HG02938 (cell line): ENCODE measurements at regions not wholly inside any gene's neighbourhood (a gene's known extent, or its start where the extent isn't known, plus 50 kb on each side); places are given as distances from the start of the nearest gene placed in this dataset.
"Not testable (repeated sequence)": the region's sequence is repeated elsewhere in the genome, so short reads cannot be mapped to it uniquely, and the experiment has no call there.

Experiments
- ATAC-seq: cut with Tn5 transposase; IDR thresholded peaks from one replicate; pipeline ENCODE4 v1.9.1; 2021; ENCODE audit warnings: mild to moderate bottlenecking, moderate library complexity; ENCODE audit not compliant: unreplicated experiment

DNA sequence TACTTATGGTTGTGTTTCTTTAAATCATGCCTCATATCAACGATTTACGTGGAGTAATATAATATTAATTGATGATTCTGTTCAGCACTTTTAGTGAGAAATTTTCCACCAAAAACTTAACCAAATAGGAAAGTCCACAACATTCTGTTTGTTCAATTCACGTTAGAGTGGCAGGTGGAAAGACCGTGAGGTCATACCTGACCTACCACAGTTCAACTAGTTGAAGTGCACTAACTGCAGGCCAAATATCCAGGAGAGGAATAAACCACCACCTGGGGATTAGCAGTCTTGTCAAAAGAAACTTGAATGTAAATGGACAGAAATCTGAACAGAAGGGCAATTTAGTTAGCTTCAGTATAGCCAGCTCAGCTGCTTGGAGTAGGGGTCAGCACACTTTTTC lies 577.7 kb downstream of the KIF4B start:
- no peak for ATAC-seq

GRCh38 chr5:155594270-155594669 lies 580.7 kb downstream of the KIF4B start:
- no peak for ATAC-seq

- no peak for ATAC-seq
Observed at GRCh38 chr5:155595791-155596190, 582.2 kb downstream of the KIF4B start.

- ATAC-seq, result no peak
Observed at GRCh38 chr5:155598552-155598951, 585.0 kb downstream of the KIF4B start.

GRCh38 chr5:155605920-155606319 lies 592.4 kb downstream of the KIF4B start:
- no peak for ATAC-seq

GRCh38 chr5:155616779-155617392 lies 603.3 kb downstream of the KIF4B start:
- ATAC-seq, result peak; percentile 73

- ATAC-seq, result no peak
Observed at GRCh38 chr5:155619688-155620087, 606.1 kb downstream of the KIF4B start.

- no peak for ATAC-seq
Observed at GRCh38 chr5:155620821-155621410, 607.4 kb downstream of the KIF4B start.

- no peak for ATAC-seq
Observed at GRCh38 chr5:155624597-155625241, 611.2 kb downstream of the KIF4B start.

DNA sequence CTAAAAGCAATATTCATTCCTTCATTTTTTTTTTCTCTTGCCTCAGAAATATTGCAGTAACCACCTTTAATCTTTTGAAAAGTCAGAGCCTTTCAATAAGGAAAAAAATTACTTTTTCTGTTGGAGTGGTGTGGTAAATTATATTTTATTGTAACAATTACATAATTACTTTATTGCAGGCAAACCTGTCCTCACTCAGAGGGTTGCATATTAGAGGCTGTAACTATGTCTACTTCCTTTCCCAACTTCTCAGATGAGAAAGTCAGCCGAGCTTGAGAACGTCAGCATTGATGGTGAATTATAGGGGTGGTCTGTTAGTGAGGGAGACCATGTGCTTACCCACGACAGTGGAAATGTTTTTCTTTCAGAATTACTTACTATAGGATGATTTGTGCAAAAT lies 611.8 kb downstream of the KIF4B start:
- no peak for ATAC-seq

DNA sequence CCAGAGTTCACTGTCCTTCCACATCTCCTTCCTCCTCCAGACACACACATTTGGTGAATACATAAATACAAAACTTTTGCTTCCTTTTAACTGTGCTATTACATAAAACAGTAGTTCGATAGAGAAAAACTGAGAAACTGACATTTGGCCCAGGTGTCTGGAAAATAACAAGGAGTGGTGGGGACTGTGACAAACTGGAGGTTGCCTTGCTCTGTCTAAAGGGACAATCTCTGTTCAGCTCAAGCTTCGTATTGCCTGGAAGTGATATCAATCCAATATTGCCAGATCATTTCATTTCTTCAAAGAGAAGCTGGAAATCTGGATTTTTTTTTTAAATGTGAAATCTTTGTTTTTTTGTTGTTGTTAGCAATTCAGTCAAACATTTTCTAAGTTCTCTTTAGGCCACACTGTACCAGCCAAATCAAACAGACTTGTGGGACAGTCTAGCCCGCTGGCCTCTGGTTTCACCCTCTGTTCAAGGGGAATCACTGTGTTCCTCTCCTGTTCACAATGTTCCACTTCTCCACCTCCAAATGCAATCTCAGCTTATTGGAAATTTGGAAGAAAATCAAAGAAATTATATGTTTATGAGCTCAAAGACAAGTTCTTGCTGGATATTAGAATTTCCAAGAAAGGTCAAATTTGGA lies 612.5 kb downstream of the KIF4B start:
- ATAC-seq, result no peak

- ATAC-seq, result no peak
Observed at GRCh38 chr5:155626592-155626991, 613.0 kb downstream of the KIF4B start.

GRCh38 chr5:155628346-155628745 lies 614.8 kb downstream of the KIF4B start:
- ATAC-seq, result no peak

GRCh38 chr5:155629597-155629996 lies 616.0 kb downstream of the KIF4B start:
- no peak for ATAC-seq

GRCh38 chr5:155631116-155631515 lies 617.6 kb downstream of the KIF4B start:
- ATAC-seq, result no peak

GRCh38 chr5:155633338-155633957 lies 619.9 kb downstream of the KIF4B start:
- ATAC-seq, result no peak

DNA sequence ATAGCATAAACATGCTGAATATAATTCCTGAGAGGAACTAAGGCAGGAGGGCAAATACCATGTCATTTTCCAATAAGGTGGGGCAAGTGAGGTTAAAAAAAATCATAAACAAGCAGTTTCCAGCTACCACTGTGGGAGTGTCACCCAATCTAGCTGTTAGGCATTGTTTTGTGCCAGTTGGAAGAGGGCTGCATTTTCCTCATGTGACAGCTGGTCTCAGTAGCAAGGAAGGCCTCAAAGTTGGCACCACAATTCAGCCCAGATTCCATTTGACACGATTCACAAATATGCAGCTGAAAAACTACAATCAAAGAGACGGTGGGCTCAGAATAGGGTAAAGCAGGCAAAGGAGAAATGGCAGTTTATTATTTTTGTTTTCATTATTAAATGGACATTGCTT lies 636.1 kb downstream of the KIF4B start:
- no peak for ATAC-seq

GRCh38 chr5:155655569-155655968 lies 642.0 kb downstream of the KIF4B start:
- no peak for ATAC-seq

- no peak for ATAC-seq
Observed at GRCh38 chr5:155661859-155662258, 648.3 kb downstream of the KIF4B start.

DNA sequence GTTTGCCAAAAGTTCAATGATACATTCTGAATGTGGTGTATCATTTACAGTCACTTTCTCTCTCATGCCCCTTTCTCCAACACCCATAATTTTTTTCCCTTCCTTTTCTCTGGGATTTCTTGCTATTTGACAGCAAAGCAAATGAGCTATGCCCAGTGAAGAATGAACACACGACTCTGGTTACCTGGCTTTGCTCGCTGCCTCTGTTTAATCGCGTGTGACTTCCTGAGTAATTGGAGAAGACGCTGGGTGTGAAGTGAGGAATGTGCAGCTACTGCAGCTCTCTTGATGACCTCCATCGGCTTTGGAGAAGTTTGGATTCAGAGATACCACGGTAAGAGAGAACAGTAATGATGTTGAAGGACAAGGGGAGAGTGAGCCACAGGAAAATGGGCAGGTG lies 651.8 kb downstream of the KIF4B start:
- ATAC-seq, result no peak

DNA sequence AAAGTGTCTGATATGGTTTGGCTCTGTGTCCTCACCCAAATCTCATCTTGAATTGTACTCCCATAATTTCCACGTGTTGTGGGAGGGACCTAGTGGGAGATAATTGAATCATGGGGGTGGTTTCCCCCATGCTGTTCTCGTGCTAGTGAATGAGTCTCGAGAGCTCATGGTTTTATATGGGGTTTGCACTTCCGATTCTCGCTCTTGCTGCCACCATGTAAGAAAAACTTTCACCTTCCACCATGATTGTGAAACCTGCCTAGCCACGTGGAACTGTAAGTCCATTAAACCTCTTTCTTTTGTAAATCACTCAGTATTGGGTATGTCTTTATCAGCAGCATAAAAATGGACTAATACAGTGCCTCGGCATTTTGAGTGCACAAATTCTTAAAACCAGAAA lies 655.0 kb upstream of the SGCD start:
- ATAC-seq, result not testable (repeated sequence)

GRCh38 chr5:155676967-155677366 lies 650.0 kb upstream of the SGCD start:
- peak; percentile 58 for ATAC-seq
